ENCODE measurements at regions not wholly inside any gene's neighbourhood (a gene's known extent, or its start where the extent isn't known, plus 50 kb on each side); places are given as distances from the start of the nearest gene placed in this dataset.
"Not testable (repeated sequence)": the region's sequence is repeated elsewhere in the genome, so short reads cannot be mapped to it uniquely, and the experiment has no call there.

DNA sequence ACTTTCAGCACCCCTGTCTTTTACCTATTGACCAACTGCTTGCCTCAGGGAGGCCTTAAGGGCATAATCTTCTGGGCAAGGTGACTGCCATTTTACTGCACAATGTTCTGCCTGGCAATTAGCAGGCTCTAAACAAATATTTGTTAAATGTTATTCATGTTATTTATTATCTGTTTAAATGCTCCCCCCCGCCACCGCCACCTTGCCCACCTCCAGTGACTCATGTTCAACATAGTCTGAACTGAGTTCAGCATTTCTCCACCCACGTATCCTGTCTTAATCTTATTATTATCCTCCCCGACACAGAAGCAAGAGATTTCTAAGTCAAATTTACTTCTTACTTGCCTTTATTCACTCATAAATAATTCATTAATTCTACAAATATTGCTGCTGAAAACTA is 144.8 kb downstream of the LIG4 start:
- TF ChIP-seq, protein P1, sequence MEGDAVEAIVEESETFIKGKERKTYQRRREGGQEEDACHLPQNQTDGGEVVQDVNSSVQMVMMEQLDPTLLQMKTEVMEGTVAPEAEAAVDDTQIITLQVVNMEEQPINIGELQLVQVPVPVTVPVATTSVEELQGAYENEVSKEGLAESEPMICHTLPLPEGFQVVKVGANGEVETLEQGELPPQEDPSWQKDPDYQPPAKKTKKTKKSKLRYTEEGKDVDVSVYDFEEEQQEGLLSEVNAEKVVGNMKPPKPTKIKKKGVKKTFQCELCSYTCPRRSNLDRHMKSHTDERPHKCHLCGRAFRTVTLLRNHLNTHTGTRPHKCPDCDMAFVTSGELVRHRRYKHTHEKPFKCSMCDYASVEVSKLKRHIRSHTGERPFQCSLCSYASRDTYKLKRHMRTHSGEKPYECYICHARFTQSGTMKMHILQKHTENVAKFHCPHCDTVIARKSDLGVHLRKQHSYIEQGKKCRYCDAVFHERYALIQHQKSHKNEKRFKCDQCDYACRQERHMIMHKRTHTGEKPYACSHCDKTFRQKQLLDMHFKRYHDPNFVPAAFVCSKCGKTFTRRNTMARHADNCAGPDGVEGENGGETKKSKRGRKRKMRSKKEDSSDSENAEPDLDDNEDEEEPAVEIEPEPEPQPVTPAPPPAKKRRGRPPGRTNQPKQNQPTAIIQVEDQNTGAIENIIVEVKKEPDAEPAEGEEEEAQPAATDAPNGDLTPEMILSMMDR (IDR thresholded peaks at IDR 0.05): no peak
- TF ChIP-seq POLR2AphosphoS5 (IDR thresholded peaks at IDR 0.05) (no peak), POLR2A (IDR thresholded peaks at IDR 0.05) (no peak)
- no peak for DNase-seq (ENCODE audit: low spot score in 2 of 2)
- Histone ChIP-seq H3K4me1 (no peaks in the 10 kb centered on the region), H3K9me3 (no peaks in the 10 kb centered on the region), H3K27ac (no peak overlapping the region), H3K4me3 (no peak overlapping the region), H3K36me3 (no peaks in the 10 kb centered on the region), H3K27me3 (no peaks in the 10 kb centered on the region)
- intact Hi-C loops (cut with DNase I; ENCODE audit: low total_unique reads): no loop called here

DNA sequence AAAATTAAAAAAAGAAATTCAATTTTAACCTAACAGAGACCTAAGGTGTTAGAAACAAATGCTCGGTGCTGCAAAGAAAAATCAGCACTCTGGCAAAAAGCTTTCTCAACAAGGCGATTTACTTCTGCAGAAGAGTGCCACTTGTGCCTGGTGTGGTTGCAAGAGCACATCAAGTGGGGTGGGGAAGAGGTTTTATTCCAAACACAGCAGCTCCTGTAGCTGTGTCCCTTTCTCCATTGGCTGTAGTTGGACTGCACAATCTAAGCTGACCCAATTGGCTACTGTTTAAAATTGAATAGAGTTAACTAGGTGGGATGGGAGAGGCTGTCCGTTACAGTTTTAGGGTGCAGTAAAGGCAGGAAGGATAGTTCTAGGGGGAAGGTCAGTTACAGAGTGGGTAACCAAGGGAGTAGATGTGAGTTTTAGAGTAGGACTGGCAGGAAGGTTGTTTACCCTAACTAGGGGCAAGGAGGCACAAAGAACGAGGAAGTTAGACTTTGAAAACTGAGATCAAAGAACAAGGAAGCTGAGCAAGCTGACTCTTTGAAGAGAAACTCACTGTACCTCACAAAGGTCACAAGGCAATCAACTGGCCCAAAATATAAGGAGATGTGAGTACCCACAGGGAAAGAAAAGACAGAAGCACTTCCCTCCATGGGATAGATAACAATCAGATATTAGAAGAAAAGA is 145.7 kb downstream of the LIG4 start:
- Histone ChIP-seq H3K27ac (no peak overlapping the region), H3K36me3 (no peaks in the 10 kb centered on the region), H3K27me3 (no peaks in the 10 kb centered on the region), H3K4me3 (no peak overlapping the region), H3K9me3 (no peaks in the 10 kb centered on the region), H3K4me1 (no peaks in the 10 kb centered on the region)
- intact Hi-C loops (cut with DNase I; ENCODE audit: low total_unique reads): no loop called here
- no peak for TF ChIP-seq POLR2A (IDR thresholded peaks at IDR 0.05)
- no peak for TF ChIP-seq POLR2AphosphoS5 (IDR thresholded peaks at IDR 0.05)
- TF ChIP-seq, protein P1 (IDR thresholded peaks at IDR 0.05): no peak
- DNase-seq (ENCODE audit: low spot score in 2 of 2): no peak

DNA sequence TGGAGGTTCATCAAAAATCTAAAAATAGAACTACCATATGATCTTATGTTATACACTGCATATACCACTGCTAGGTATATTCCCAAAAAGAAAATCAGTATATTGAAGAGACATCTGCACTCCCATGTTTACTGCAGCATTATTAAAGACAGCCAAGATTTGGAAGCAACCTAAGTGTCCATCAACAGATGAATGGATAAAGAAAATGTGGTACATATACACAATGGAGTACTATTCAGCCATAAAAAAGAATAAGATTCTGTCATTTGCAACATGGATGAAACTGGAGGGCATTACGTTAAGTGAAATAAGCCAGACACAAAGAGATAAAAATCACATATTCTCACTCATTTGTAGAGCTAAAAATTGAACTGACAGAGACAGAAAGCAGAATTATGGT is 151.0 kb downstream of the LIG4 start:
- H3K36me3 ChIP-seq; H3K4me3 ChIP-seq; H3K9me3 ChIP-seq; H3K27me3 ChIP-seq; DNase-seq (ENCODE audit: low spot score in 2 of 2); H3K4me1 ChIP-seq; intact Hi-C loops (cut with DNase I; ENCODE audit: low total_unique reads); H3K27ac ChIP-seq: not testable (repeated sequence)

DNA sequence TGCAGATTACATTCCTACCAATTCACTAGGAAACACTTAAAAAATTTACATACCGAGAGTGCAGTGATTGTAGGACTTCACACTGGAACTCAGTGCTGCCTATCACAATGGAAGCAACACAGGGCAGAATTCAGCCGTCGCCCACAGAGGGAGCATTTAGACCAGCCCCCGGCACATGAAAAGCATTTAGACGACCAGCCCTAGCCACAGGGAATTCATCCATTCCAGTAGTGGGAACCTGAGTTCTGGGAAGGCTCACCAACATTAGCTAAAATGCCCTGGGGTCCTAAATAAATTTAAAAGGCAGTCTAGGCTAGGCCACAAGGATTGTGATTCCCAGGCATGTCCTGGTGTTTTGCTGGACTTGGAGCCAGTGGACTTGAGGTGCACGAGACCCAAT is 155.2 kb downstream of the LIG4 start:
- no peak overlapping the region for H3K4me3 ChIP-seq
- no peak overlapping the region for H3K27ac ChIP-seq
- H3K4me1 ChIP-seq: no peaks in the 10 kb centered on the region
- no peaks in the 10 kb centered on the region for H3K27me3 ChIP-seq
- H3K9me3 ChIP-seq: peaks cover 0 to 6% of the 10 kb centered on the region in 2 donors
- TF ChIP-seq POLR2A (IDR thresholded peaks at IDR 0.05) (no peak), POLR2AphosphoS5 (IDR thresholded peaks at IDR 0.05) (no peak)
- TF ChIP-seq, protein P1 (IDR thresholded peaks at IDR 0.05): no peak
- intact Hi-C loops (cut with DNase I; ENCODE audit: low total_unique reads): no loop called here
- DNase-seq (ENCODE audit: low spot score in 2 of 2): no peak
- no peaks in the 10 kb centered on the region for H3K36me3 ChIP-seq

DNA sequence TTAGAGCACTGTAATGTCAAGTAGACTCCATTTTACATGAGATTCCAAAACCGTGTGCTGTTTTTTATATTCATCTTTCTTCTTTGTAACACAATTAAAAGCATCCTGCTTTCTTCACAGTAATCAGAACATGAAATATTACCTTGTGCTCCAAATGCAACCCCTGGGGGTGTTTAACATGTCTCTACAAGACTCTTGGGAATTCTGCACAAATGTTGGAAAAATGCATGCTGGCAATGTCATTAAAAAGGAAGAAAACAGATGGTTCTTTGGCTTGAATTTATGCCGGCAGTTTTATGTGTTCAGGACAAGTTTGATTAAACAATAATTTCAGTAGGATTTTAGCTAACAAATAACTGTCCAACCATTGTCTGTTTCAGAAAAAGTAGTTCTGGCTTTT is 159.1 kb downstream of the LIG4 start:
- no peak overlapping the region for H3K4me3 ChIP-seq
- H3K9me3 ChIP-seq: no peaks in the 10 kb centered on the region
- no peaks in the 10 kb centered on the region for H3K36me3 ChIP-seq
- H3K4me1 ChIP-seq: no peaks in the 10 kb centered on the region
- TF ChIP-seq, protein P1 (IDR thresholded peaks at IDR 0.05): no peak
- no peak for TF ChIP-seq POLR2A (IDR thresholded peaks at IDR 0.05)
- TF ChIP-seq POLR2AphosphoS5 (IDR thresholded peaks at IDR 0.05): no peak
- H3K27me3 ChIP-seq: no peaks in the 10 kb centered on the region
- intact Hi-C loops (cut with DNase I; ENCODE audit: low total_unique reads): no loop called here
- no peak for DNase-seq (ENCODE audit: low spot score in 2 of 2)
- no peak overlapping the region for H3K27ac ChIP-seq

DNA sequence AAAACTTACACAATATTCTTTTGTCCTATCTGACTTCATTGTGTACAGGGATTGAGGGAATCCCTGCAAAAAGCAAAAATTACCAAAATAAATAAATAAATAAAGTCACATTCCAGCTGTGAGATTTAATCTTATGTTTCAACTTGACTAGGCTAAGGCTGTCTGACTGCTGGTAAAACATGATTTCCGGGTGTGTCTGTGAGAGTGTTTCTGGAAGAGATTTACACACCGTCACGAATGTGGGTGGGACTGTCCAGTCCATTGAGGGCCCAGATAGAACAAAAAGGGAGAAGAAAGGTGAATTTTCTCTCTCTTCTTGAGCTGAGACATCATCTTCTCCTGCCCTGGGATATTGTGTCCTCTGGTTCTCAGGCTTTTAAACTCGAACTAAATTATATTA is 166.1 kb downstream of the LIG4 start:
- no peak for DNase-seq (ENCODE audit: low spot score in 2 of 2)
- TF ChIP-seq POLR2AphosphoS5 (IDR thresholded peaks at IDR 0.05): no peak
- TF ChIP-seq, protein P1 (IDR thresholded peaks at IDR 0.05): no peak
- no peak for TF ChIP-seq POLR2A (IDR thresholded peaks at IDR 0.05)
- H3K9me3 ChIP-seq: no peaks in the 10 kb centered on the region
- no peak overlapping the region for H3K4me3 ChIP-seq
- H3K4me1 ChIP-seq: no peaks in the 10 kb centered on the region
- intact Hi-C loops (cut with DNase I; ENCODE audit: low total_unique reads): no loop called here
- H3K36me3 ChIP-seq: no peaks in the 10 kb centered on the region
- no peak overlapping the region for H3K27ac ChIP-seq
- no peaks in the 10 kb centered on the region for H3K27me3 ChIP-seq

Data from breast epithelium (tissue), 4 donors.